COLO668 (cell line): ENCODE measurements at regions not wholly inside any gene's neighbourhood (a gene's known extent, or its start where the extent isn't known, plus 50 kb on each side); places are given as distances from the start of the nearest gene placed in this dataset.

Experiments
- DNase-seq: peaks from one replicate; lab custom pipeline; 2025; ENCODE audit not compliant: unreplicated experiment; lab: John Stamatoyannopoulos, UW

DNA sequence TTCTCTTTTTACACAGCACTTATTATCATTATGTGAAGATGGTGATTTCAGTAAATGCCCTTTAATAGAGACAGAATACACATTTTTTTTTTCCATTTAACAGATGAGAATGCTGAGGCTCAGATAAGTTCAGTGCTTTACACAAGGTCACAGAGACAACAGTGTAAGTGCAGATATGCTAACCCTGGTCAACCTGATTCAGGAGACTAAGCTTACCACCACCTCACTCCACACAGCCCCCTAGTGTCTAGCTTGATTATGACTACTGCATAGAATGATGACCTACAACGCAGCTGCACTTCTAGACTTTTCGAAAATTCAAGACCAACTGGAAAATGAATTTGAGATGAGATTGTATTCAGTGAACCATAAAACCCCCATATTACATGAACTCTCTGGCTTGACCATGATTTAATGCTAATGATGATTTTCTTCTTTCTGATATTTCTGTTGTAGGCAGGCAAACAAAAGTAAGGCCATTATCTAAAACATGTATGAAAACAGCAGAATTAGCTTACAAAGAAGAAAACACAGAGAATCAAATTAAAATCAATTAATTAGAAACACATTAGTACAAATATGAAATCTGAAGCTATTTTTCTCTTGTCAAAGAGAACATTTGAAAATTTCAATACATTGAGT lies 212.1 kb upstream of the PHACTR1 start:
- DNase-seq, result peak; percentile 3

DNA sequence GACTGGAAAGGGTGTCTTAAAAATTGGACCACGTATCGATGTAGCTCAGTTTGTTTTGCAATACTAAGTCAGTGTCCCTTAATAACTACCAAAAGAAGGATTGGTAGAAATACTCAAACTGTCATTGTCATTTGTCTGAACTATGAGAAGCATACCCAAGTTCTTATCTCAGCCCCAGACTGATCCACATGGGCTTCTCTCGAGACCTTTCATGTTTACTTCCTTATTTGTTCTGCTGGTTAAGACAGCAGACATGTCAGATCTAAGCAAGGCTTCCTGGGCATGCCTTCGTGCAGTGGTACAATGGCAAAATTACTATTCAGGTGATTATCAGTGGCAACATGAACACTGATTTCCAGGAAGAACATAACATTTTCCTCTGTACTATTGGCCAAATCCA lies 211.1 kb upstream of the PHACTR1 start:
- DNase-seq, result no peak

DNA sequence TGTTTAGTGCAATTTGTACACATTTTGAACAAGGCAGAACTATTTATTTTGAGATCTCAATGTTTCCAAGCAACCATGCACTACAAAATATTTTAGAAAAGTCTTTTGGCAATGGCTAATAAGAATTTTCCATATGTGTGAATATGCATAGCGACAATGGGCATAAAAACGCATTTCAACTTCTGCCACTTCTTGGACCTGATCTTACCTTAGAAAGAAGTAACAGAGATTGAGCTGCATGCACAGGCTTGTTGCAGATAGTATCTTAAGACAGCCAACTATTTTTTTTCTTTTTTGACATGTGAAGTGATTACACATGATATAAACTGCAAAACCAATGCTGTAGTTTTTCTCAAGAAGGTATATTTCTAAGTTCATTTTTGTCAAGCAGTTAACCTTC lies 210.4 kb upstream of the PHACTR1 start:
- no peak for DNase-seq

DNA sequence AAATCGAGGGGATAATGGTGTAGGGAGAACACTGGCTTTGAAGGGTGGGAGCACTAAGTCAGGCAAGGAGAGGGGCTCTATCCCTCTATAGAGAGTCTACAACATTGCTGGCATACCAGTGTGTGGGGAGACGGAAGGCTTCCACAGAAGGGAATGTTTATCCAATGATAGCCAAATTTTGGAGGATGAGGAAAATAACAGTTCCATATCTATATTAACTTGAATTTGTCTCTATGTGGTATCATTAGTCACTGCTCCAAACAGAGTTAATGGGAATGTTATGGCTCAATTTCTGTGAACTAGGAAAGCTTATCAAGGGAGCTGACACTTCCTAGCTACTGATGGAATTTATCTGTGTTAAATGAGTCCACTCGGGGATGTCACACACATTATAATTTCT lies 208.9 kb upstream of the PHACTR1 start:
- no peak for DNase-seq

DNA sequence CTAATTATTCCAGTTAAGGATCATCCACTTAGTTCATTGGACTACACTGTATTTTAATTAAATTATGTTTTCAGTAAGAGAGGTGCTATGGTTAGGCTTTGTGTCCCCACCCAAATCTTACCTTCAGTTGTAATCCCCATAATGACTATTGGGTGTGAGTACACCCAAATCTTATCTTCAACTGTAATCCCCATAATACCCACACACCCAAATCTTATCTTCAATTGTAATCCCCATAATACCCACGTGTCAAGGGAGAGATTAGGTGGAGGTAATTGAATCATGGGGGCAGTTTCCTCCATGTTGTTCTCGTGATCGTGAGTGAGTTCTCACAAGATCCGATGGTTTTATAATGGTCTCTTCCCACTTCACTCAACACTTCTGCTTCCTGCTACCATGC lies 208.0 kb upstream of the PHACTR1 start:
- DNase-seq, result no peak

DNA sequence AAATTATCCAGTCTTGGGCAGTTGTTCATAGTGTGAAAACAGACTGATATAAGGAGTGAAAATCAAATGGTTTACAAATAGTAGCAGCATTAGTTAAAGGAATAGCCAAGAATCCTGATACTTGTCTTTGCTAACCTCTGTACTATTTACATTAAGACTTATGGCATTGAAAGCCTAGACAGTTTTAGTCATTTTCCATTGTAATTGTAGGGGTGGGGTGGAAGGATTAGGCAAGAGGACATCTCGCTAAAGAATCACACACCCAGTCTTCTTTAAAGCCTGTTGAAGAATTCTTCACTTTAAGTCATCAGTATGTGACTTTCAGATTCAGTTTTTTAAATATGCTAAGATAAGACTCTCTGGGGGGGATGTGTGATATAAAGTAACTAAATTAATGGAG lies 207.5 kb upstream of the PHACTR1 start:
- no peak for DNase-seq

DNA sequence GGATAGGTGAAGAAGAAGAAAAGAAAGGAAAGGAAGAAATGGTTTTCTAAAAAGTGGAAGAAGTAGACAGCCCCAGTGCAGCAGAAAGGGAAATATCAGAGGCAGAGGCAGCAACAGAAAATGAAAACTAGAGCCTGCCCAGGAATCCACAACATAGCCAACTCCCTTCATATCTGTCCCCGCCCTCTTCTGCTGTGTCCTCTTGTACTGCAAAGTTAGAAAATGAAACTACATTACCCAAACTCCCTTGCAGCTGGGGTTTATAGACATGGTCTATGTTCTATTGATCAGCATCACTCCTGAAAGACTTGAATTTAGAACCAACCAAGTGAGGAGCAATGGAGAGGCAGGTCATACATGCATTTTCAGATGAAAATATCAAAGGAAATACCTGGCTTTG lies 200.5 kb upstream of the PHACTR1 start:
- DNase-seq, result no peak

DNA sequence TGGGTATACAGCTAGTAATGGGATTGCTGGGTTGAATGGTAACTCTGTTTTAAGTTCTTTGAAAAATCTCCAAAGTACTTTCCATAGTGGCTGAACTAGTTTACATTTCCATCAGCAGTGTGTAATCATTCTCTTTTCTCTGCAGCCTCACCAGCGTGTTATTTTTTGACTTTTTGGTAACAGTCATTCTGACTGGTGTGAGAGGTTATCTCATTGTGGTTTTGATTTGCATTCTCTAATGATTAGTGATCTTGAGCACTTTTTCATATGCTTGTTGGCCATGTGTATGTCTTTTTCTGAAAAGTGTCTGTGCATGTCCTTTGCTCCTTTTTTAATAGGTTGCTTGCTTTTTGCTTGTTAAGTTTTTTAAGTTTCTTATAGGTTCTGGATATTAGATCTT lies 194.2 kb upstream of the PHACTR1 start:
- DNase-seq, result no peak

DNA sequence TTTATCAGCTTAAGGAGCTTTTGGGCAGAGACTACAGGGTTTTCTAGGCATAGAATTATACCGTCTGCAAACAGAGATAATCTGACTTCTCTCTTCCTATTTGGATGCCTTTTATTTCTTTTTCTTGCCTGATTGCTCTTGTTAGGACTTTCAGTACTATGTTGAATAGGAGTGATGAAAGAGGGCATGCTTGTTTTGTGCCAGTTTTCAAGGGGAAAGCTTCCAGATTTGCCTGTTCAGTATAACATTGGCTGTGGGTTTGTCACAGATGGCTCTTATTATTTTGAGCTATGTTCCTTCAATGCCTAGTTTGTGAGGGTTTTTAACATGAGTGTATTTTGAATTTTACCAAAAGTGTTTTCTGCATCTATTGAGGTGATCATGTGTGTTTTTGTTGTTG lies 192.8 kb upstream of the PHACTR1 start:
- no peak for DNase-seq

DNA sequence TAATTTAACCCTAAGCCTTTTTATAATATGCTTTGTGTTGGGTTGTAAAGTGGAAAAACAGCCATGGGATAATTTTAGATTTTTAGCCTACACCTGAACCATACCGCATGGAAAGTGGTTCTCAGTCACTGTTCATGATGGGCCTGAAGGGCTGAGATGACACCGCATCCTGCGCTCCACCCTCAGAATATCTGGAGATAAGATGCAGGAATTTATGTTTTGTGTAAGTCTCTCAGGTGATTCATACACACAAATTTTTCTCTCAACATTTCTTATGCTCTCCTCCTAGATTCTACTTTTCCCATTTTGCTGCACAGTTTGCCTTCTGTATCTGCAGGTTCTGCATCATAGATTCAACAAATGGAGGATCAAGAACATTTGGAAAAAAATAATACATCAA lies 191.3 kb upstream of the PHACTR1 start:
- no peak for DNase-seq

DNA sequence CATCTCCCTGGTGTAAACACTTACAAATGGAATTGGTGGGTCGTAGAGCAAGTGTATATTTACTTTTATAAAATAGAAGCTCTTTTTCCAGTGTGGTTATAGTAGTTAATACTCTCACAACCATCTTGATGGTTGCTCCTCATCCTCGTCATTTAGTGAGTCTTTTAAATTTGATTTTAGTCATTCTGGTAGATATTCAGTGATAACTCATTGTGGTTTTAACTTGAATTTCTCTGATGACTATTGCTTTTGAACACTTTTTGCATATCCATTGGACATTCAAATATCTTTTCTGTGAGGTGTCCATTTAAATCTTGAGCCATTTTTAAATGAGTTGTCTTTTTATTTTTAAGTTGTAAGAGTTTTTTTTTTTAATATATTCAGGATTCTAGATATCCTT lies 189.2 kb upstream of the PHACTR1 start:
- DNase-seq, result no peak

DNA sequence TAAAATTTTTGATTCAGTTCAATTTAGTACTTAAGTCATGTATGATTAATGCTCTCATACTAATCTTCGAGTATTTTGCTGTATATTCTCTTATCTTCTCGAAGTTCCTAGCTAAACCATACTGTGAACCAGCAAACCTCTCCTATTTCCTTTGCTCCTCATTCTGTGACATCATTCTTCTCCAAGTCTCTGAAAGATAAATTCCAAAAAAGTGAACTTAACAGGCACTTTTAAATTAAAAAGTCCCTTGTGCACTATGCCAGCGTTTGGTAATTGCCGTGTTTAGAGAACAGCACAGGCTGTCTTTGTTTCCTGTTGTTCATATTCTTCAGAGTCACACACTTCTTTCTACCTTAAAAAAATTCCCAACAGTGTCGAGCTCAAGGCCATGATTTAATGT lies 188.4 kb upstream of the PHACTR1 start:
- DNase-seq, result no peak

DNA sequence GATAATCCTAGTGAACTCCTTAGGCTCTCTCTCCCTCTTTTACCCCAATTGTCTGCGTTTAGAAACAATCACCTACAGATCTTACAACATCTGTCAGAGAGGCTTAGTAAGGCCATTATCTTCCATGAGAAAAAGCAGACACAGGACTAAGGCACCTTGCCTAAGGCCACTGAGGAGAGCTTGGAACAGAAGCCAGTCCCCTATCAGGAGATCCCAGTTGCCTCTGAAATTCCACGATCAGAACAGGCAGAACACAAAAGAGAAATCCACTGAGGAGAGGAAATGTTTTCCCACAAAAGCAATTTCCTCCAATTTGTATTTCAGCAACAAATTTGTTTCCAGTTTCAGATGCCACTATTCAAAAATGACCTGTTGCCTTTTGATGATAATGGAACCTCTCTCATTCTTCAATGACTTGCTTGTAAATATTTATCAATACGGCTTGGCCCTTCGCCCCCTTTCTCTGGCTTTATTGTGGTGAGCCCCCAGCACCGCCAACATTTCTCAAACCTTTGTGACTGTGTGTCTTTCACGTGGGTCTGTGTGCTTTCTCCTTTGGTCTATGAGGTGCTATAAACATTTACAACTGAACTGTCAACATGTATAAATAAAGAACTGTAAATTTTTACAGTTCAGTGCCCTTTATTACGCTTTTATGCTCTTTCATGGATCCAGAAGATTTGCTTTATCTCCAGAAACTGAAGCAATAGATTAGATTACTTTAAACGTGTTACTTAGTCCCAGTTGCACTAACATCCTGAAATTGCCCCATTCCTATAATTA lies 187.8 kb upstream of the PHACTR1 start:
- no peak for DNase-seq

DNA sequence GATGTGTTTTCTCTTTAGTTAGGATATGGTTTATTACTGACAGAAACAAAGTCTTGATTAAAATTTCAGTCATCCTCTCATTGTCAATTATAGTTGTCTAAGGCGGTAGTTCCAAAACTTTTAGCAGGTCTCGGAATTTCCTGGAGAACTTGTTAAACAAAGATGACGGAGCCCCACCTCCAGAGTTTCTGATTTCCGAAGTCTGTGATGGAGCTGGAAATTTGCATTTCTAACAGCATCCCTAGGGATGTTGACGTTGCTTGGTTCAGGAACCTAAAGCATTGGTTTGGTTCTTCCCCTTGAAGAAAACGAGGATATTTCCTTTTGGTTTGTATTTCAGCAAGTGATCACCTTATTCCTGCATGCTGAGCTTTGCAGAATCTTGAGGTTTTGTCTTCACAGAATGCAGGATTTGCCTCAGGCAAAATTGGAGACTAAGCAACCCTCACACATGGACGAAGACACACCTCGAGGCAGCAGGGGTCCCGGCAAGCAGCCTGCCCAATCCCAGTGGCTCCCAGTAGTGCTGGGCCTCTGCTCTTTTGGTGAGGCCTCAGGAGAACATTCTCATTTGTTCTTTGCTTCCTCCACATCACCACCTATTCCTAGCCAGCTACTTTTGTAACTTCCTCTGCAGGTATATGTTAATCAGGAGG lies 187.1 kb upstream of the PHACTR1 start:
- no peak for DNase-seq

DNA sequence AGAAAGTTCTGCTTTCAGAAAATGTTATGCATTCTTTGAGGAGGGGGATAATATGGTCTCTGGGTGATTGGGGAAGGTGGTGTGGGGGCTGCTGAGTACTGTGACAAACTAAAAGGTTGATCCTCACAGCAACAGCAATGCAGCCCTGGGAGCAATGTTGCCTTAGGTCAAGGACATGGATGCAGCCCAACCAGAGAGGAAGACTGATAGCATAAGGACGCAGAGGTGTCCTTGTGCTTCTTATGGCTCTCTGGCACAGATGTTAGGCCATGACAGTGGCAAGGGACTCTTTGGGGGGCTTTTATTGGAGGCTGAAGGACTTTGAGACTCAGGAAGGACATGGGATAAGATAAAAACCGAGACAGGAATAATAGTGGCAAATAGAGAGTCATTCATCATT lies 186.2 kb upstream of the PHACTR1 start:
- no peak for DNase-seq

DNA sequence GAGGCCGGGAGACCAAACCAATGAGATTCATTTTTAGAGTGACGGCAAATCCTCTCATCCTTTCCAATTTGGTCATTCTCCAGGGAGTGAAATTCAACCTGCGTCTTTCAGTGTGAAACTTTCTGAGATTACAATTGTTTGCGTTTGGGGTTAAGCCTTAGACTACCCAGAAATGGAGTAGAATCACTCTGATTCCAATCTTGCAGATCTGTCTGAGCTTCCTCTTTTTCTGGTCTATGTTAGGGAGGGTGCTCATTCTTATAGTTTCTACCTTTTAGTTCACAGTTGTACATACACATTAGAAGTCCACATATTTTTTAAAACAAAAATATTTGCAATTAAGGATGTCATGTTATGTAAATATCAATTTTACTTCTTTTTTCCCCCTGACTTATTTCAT lies 183.0 kb upstream of the PHACTR1 start:
- DNase-seq, result no peak

DNA sequence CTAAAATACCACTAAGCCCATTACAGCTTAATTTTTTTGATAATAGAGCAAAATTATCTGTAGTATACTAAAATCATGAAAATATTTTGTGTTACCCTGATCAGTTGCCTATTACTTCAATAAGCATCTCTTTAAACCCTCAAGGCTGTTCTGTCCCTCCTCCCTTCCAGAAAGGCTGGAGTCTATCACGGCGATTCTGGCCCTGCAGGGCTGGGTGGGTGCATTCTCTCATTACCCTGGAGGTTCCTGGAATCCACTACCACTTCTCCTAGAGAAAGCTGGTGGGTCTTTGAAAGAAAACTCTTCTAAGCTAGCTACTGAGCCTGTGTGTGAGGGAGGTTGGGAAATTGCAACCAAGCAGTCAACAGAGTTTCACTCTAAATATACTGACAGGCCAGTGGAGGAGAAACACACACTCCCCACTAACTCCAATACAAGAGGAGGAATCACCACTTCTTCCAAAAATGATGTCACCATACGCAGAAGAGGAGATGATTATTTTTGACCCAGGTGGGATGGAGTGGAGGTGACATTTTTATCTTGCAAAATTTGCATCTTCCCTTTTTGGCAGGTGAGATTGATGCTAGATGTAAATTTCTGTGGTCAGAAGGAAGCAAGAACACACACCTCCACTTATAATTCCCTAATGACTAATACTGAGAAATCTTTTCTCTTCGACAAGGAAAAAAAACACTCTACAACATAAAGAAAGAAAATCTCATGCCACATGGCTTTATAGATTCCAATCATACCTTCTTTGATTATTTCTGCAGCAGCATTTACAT lies 182.3 kb upstream of the PHACTR1 start:
- no peak for DNase-seq

DNA sequence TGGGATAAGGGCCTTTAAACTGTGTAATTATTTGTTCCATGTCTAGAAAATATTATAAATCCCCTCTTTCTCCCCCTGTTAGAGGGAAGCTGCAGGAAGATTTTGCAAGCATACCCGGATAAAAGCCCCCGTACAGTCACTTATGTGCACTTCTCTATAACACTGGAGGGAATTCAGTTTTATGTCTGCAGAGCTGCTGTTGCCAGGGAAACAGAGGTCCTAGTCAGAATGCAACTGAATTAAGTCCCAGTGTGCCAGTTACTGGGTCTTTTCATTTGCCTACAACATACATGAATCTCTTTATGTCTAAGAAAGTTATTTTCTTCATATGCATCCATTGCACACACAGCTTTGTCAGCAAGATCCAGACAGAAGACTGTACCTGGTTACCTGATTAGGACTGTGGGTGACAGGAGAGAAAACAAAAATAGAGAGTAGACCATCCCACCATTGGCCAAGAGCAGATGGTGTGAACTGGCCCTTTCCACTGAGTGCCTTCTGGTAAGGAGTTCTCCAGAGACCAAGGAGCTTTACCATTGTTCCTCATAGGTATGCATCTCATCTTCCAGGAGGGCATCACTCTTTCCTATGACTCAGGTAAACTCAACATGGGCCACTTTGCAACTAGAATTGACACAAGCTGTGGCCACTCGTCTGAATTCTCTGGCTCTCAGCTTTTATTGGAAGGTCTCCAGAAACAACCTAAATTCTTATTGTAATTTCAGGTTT lies 180.8 kb upstream of the PHACTR1 start:
- DNase-seq, result no peak

DNA sequence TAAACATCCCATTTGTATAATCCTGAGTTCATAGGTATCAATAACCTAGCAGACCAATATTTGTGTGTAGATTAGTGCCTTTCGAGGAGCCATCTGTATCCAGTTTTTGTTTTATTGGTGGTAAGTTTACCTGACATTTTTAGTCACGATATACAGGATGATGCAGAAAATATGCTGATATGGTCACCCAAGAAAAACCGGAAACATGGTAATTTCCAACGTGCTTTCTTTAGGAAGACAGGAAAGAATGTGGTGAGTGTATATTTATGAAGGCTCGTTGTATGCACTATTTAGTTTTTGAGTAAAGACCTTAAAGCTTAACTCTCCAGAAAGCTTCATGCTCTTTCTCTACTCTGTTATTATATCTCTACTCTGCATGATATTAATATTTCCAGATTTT lies 180.2 kb upstream of the PHACTR1 start:
- DNase-seq, result no peak

DNA sequence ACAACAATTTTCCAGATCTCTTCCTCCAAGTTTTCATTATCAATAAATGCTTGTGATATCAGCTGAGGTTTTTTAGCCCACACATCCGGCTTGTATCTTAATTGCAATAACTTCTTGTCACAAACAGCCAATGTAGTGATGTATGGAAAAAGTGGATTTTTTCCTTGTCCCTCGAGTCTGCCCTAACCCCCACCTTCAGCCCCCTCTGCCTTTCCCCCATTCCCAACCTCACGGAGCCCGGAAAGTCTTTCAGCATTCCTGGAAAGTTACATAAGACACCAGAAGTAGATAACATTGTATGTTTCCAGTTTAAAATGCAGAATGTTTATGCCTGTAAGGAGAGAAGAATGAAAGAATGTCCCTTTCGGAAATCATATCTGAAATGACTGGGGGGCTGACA lies 179.2 kb upstream of the PHACTR1 start:
- DNase-seq, result no peak

DNA sequence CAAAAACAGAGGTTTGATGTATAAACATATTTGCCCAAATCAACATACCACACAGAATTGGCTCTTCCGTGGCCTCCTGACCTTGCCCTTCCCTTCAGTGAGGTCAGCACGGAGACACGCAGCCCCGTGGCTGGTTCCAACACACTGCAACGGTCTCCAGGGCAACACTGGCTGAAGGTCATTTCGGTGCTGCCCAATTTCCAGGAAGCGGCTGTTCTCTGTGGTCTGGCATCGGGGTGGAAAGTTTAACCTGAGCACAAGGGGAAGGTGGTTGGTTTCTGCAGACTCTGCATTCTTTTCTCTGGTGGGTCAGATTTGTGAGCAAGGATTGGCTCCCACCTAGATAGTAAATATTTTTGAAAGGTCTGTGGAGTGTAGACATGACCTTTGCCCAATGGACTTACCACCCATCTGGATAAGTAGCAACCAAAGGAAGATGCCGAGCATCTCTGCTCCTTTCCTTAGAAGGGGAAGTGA lies 177.6 kb upstream of the PHACTR1 start:
- DNase-seq, result no peak
